Activated naive CD8-positive, alpha-beta T cell treated with anti-CD3 and anti-CD28 coated beads, Interleukin-2, amount 10 ng/mL, durations not matched to agents 7 days and 5 days (primary cell): ENCODE measurements at regions not wholly inside any gene's neighbourhood (a gene's known extent, or its start where the extent isn't known, plus 50 kb on each side); places are given as distances from the start of the nearest gene placed in this dataset.
A peak's percentile ranks its signal among the peaks of the same experiment; 100 is the strongest.
"Not testable (repeated sequence)": the region's sequence is repeated elsewhere in the genome, so short reads cannot be mapped to it uniquely, and the experiment has no call there.

ENCODE experiments used
- ATAC-seq: fragments of 150-1000 bp; cut with Tn5 transposase; one replicate; pipeline ENCODE4 v1.10.0; 2021; ENCODE audit warnings: low read depth, moderate library complexity
- POLR2A ChIA-PET: fragments of 350-600 bp; sonication (Branson Sonifier 250); formaldehyde crosslinking; loops from one replicate; lab custom pipeline; 2021; ENCODE audit warnings: antibody characterized with exemption; lab: Charles Lee
- DNase-seq: peaks from one replicate; pipeline ENCODE4 v3.0.0; 2021
- H3K27ac Mint-ChIP-seq: one replicate; pipeline ENCODE4 v1.8.0; 2022; ENCODE audit warnings: mild to moderate bottlenecking, mixed read lengths
- H3K27me3 Mint-ChIP-seq: one replicate; pipeline ENCODE4 v1.8.0; 2022; ENCODE audit warnings: mild to moderate bottlenecking, moderate library complexity, mixed read lengths
- H3K36me3 Mint-ChIP-seq: one replicate; pipeline ENCODE4 v1.8.0; 2021; ENCODE audit warnings: mild to moderate bottlenecking, mixed read lengths
- H3K4me1 Mint-ChIP-seq: one replicate; pipeline ENCODE4 v1.8.0; 2021; ENCODE audit warnings: mixed read lengths
- H3K4me3 Mint-ChIP-seq: one replicate; pipeline ENCODE4 v1.8.0; 2022; ENCODE audit warnings: mild to moderate bottlenecking, moderate library complexity, mixed read lengths
- H3K9me3 Mint-ChIP-seq: one replicate; pipeline ENCODE4 v1.8.0; 2021; ENCODE audit warnings: mixed read lengths

DNA sequence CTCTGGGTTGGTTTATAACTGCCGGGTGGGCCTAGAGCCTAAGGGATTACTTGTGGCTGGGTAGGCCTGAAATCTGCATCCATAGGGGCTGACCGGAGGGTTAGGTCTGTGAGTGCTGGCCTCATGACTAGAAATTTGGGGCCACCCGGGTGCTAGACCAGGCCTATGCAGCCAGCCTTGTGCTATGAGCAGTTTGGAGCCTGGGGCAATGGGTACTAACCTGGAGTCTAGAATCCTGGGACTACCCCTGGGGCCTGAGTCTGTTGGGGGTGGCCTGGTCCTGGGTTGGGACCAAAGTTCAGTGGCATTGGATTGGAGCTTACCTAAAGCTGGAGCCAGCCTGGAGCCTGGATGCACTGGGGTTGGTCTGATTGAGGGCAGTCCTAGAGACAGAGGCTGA is 995.2 kb downstream of the ANKRD7 start:
- Mint-ChIP-seq H3K27ac (no peak overlapping the region), H3K36me3 (no peaks in the 10 kb centered on the region), H3K4me1 (no peaks in the 10 kb centered on the region), H3K27me3 (no peaks in the 10 kb centered on the region), H3K4me3 (no peak overlapping the region), H3K9me3 (no peaks in the 10 kb centered on the region)
- POLR2A ChIA-PET = no interaction called here
- no peak for ATAC-seq
- no peak for DNase-seq

DNA sequence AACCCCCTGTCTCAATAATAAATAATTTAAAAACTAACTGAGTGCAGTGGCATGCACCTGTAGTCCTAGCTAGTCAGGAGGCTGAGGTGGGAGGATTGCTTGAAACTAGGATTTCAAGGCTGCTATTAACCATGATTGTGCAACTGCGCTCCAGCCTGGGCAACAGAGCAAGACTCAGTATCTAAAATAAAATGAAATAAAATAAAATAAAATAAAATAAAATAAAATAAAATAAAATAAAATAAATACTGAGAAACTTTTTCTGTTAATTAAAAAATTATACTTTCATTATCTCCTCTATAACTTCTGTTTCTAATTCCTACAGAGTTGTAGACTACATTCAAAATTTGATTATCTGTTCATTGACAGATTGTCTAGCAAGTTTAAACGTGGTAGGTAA is 999.4 kb downstream of the ANKRD7 start:
- peaks cover 5% of the 10 kb centered on the region for H3K9me3 Mint-ChIP-seq
- POLR2A ChIA-PET = no interaction called here
- no peaks in the 10 kb centered on the region for H3K36me3 Mint-ChIP-seq
- H3K27ac Mint-ChIP-seq = no peak overlapping the region
- H3K27me3 Mint-ChIP-seq = no peaks in the 10 kb centered on the region
- no peak for ATAC-seq
- H3K4me3 Mint-ChIP-seq = no peak overlapping the region
- no peak for DNase-seq
- no peaks in the 10 kb centered on the region for H3K4me1 Mint-ChIP-seq

DNA sequence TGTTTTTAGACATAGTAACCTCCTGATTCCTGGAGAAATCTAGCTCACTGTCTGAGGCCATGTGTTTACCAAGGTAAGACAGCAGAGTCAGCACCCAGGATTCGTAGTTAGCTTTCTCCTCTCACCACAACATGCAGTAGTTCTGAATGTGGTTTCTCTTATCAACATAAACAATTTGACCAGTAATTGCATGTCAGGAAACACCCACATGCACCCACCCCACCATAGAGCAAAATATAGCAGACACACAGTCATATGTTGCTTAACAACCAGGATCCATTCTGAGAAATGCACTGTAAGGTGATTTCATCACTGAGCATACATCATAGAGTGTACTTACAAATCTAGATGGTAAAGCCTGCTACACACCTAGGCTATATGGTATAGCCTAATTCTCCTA is 1004.0 kb downstream of the ANKRD7 start:
- no peaks in the 10 kb centered on the region for H3K36me3 Mint-ChIP-seq
- no peaks in the 10 kb centered on the region for H3K4me1 Mint-ChIP-seq
- peaks cover 5% of the 10 kb centered on the region for H3K9me3 Mint-ChIP-seq
- H3K4me3 Mint-ChIP-seq = no peak overlapping the region
- H3K27ac Mint-ChIP-seq = no peak overlapping the region
- POLR2A ChIA-PET = no interaction called here
- no peaks in the 10 kb centered on the region for H3K27me3 Mint-ChIP-seq
- no peak for ATAC-seq
- DNase-seq = no peak

DNA sequence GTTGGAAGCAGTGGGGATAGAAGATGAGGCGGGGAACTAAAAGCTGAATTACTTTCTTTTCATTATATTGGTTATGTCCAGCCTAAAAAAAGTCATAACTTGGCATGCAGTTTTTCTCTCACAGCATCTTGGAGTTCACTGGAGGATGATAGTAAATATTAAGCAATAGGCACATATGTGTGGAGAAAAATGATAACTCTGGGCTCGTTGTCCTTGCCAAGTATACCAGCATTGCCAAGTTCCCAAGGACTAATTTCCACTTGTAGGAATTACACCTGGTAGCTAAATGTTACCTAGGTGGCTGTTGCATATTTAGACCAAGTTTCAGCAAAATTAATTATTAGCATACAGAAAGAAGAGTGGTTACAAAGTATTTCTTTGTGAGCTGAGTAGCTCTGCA is 1007.6 kb downstream of the ANKRD7 start:
- no peak overlapping the region for H3K27ac Mint-ChIP-seq
- H3K27me3 Mint-ChIP-seq = no peaks in the 10 kb centered on the region
- H3K4me3 Mint-ChIP-seq = no peak overlapping the region
- peaks cover 2% of the 10 kb centered on the region for H3K9me3 Mint-ChIP-seq
- POLR2A ChIA-PET = no interaction called here
- ATAC-seq (no peak), DNase-seq (no peak)
- no peaks in the 10 kb centered on the region for H3K4me1 Mint-ChIP-seq
- no peaks in the 10 kb centered on the region for H3K36me3 Mint-ChIP-seq

DNA sequence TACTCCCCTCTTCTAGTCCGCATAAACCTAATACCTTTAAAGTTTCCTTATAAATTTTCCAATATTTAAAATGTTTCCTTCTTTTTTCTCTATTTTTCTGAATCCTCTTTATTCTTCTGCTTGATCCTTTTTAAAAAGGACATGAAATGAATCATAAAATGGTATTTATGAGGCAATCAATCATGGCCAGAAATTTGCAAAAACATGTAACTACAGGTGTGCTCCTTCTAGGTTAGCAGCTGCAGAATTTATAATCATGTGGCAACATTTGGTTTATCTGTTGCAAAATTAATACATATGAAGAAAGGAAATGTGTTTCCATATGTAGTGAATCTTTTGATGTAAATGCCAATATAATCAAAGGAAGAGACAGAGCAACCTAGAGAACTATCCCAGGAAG is 1008.5 kb downstream of the ANKRD7 start:
- no peak overlapping the region for H3K27ac Mint-ChIP-seq
- no peak for DNase-seq
- ATAC-seq = no peak
- H3K27me3 Mint-ChIP-seq = no peaks in the 10 kb centered on the region
- POLR2A ChIA-PET = no interaction called here
- no peaks in the 10 kb centered on the region for H3K36me3 Mint-ChIP-seq
- peaks cover 2% of the 10 kb centered on the region for H3K9me3 Mint-ChIP-seq
- no peaks in the 10 kb centered on the region for H3K4me1 Mint-ChIP-seq
- H3K4me3 Mint-ChIP-seq = no peak overlapping the region

DNA sequence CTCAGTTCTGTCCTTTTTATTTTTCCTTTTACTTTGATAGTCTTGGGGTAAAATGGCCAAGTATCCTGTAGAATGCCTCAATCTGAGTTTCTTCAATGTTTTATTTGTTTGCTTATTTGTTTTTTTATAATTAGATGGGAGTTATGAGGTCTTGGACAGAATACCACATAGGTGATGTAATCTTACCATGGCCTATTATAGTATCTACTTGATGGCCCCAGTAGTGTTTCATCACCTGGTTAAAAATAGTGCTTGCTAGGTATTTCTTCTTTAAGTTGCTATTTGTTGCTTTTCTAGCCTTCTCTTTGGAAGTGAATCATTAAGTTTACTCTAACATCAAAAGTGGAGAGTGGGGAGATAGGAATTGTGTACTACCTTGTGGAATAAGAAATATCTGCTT is 1020.0 kb upstream of the KCND2 start:
- ATAC-seq = no peak
- DNase-seq = no peak
- no peaks in the 10 kb centered on the region for H3K9me3 Mint-ChIP-seq
- no peaks in the 10 kb centered on the region for H3K27me3 Mint-ChIP-seq
- POLR2A ChIA-PET = no interaction called here
- no peak overlapping the region for H3K4me3 Mint-ChIP-seq
- no peaks in the 10 kb centered on the region for H3K4me1 Mint-ChIP-seq
- H3K36me3 Mint-ChIP-seq = no peaks in the 10 kb centered on the region
- no peak overlapping the region for H3K27ac Mint-ChIP-seq

DNA sequence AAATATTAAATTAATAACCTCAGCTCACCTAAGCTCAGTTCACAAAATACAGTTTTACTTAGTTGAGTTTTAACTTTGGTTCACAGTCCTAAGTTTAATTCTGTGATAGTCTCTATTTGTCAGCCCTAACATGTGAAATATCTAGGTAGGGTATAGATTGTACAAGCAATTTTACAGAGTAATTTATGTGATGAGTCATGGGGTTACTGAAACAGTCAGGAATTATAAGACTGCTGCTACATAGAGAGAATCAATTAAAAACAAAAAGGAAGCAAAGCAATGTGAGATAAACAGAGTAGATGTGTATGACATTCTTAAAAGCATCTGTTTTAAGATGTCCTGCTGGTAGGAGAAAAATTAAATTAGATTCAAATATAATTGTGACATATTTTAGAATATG is 1018.2 kb upstream of the KCND2 start:
- Mint-ChIP-seq H3K27me3 (no peaks in the 10 kb centered on the region), H3K4me3 (no peak overlapping the region), H3K27ac (no peak overlapping the region), H3K9me3 (no peaks in the 10 kb centered on the region), H3K4me1 (no peaks in the 10 kb centered on the region), H3K36me3 (no peaks in the 10 kb centered on the region)
- POLR2A ChIA-PET = no interaction called here
- DNase-seq = no peak
- no peak for ATAC-seq

DNA sequence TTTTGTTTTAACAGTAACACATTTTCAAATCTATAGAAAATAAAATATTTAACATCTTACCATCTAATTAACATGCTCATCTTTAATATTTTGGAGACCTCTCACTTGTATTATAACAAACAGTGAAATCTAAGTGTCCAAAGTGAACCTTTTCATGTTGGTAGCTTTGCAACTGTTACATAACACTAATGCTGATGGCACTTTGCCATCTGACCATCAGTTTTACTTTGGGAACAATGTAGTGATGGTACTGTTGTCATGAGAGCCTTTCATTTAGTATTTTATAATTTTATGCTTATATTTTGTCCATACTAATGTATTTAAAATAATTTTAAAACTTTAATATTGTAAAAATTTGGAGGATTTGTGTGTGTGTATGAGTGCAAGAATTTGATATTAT is 1017.0 kb upstream of the KCND2 start:
- no peak overlapping the region for H3K4me3 Mint-ChIP-seq
- POLR2A ChIA-PET = no interaction called here
- no peak for DNase-seq
- no peaks in the 10 kb centered on the region for H3K36me3 Mint-ChIP-seq
- no peaks in the 10 kb centered on the region for H3K9me3 Mint-ChIP-seq
- H3K4me1 Mint-ChIP-seq = no peaks in the 10 kb centered on the region
- H3K27ac Mint-ChIP-seq = no peak overlapping the region
- H3K27me3 Mint-ChIP-seq = no peaks in the 10 kb centered on the region
- ATAC-seq = no peak

DNA sequence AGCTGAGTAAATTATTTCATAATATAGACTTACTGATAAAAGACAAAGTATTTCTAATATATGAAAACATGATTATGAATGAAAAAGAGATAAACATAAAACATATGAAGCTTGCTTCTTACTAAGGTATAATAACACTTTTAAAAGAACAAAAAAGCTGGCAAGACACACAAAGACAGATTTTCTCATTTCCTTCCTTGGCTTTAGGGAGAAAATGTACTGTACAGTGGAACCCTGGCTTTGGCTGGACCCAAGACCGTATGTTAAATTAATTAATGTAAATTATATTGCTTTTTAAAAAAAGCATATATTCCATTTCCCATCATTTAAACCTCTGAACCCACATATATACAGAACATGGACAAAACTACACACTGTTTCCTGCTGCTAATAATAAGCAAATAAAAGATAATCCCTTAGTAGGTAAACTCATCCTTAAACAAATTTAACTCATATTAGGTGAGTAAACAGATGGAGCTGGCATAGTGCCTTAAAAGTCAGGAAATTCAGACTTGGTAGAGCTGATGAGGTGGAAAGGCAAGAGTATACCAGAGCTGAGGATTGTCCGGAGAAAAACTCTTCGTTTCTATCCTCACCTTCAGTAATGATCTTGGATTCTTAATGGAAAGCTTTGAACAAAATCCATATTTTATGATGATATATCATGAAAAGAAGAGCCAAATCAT is 1016.4 kb upstream of the KCND2 start:
- POLR2A ChIA-PET = no interaction called here
- no peaks in the 10 kb centered on the region for H3K9me3 Mint-ChIP-seq
- H3K27me3 Mint-ChIP-seq = no peaks in the 10 kb centered on the region
- ATAC-seq (no peak), DNase-seq (no peak)
- H3K4me3 Mint-ChIP-seq = no peak overlapping the region
- no peak overlapping the region for H3K27ac Mint-ChIP-seq
- H3K4me1 Mint-ChIP-seq = no peaks in the 10 kb centered on the region
- H3K36me3 Mint-ChIP-seq = no peaks in the 10 kb centered on the region

DNA sequence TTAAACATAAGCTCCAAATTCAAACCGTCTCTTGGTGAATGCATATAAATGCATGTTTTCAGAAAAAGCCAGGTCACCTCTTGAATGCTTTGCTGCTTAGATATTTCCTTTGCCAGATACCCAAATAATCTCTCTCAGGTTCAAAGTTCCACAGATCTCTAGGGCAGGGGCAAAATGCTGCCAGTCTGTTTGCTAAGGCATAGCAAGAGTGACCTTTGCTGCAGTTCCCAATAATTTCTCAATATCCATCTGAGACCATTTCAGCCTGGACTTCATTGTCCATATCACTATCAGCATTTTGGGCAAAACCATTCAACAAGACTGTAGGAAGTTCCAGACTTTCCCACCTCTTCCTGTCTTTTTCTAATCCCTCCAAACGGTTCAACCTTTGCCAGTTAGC is 1006.2 kb upstream of the KCND2 start:
- H3K9me3 Mint-ChIP-seq, POLR2A ChIA-PET, H3K4me3 Mint-ChIP-seq, H3K36me3 Mint-ChIP-seq, ATAC-seq, H3K4me1 Mint-ChIP-seq, H3K27me3 Mint-ChIP-seq, DNase-seq, H3K27ac Mint-ChIP-seq: not testable (repeated sequence)

DNA sequence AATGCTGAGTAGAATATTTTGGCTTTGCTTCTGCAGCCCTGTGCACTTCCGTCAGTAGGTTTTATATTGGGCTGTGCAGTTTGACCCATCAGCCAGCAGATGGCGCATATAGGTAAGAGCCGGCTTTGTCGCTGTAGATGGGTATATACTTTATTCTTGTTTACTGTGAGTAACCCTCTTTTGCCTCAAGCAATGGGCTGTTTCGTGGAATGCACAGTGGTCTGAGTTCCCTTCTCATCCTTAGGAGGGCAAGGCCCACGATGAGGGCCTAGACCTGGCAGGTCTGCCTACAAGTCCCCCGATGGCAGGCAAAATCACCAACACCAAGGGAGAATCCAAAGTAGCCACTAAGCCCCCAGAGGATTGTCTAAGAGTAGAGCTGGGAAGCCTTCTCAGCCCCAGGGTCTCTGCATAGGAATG is 1002.9 kb upstream of the KCND2 start:
- peak; percentile 60 for ATAC-seq
- POLR2A ChIA-PET = no interaction called here

DNA sequence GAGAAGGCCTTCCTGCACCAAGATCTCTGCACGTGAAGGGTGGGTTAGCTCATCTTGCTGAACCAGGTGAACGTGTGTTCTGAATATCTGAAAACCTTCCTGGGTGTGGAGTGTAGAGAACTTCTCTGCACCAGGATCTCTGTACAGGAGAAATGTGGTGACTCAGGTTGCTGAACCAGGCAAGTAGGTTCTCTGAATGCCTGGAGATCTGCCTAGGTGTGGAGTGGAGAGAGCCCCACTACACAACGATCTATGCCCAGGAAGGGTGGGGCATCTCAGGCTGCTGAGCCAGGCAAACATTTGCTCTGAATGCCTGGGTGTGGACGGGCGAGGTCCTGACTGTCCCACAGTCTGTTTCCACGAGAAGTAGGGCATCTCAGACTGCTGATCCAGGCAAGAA is 1002.3 kb upstream of the KCND2 start:
- Mint-ChIP-seq H3K9me3 (no peaks in the 10 kb centered on the region), H3K27ac (no peak overlapping the region), H3K4me3 (no peak overlapping the region), H3K27me3 (no peaks in the 10 kb centered on the region), H3K36me3 (no peaks in the 10 kb centered on the region), H3K4me1 (no peaks in the 10 kb centered on the region)
- POLR2A ChIA-PET = no interaction called here
- ATAC-seq (no peak), DNase-seq (no peak)

More for the DNA sequence above, 1002.9 kb upstream of the KCND2 start:
- no peaks in the 10 kb centered on the region for H3K36me3 Mint-ChIP-seq
- no peaks in the 10 kb centered on the region for H3K9me3 Mint-ChIP-seq
- H3K27ac Mint-ChIP-seq = no peak overlapping the region
- H3K27me3 Mint-ChIP-seq = no peaks in the 10 kb centered on the region
- DNase-seq = no peak
- H3K4me3 Mint-ChIP-seq = no peak overlapping the region
- H3K4me1 Mint-ChIP-seq = no peaks in the 10 kb centered on the region

DNA sequence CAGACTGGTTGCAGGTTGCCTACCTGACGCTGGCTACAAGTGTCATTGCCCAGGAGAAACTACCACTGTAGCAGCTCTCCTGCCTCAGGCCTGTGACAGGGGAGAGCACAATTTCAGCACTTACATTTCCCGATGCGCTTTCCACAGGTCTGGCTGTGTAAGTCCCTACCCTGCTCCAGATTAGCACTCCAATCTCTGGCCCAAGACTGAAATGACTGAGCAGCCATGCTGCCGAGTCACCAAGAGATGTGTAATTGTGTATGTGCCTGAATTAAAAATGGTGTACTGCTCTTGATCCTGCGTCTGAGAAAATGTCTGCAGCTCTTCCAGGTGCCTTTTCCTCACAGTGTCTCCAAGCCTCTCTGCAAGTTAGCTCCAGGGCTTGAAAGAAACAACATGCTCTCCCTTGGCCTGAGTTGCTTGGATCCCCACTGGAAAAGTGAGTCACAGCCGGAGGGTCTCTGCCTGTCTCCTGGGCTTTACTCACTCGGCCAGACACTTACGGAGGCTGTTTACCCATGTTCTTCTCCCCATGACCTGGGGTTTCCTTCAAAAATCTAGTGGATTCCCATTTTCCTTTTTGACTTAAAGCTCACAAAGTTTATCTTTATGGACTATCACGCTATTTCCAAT is 1001.7 kb upstream of the KCND2 start:
- ATAC-seq = no peak

DNA sequence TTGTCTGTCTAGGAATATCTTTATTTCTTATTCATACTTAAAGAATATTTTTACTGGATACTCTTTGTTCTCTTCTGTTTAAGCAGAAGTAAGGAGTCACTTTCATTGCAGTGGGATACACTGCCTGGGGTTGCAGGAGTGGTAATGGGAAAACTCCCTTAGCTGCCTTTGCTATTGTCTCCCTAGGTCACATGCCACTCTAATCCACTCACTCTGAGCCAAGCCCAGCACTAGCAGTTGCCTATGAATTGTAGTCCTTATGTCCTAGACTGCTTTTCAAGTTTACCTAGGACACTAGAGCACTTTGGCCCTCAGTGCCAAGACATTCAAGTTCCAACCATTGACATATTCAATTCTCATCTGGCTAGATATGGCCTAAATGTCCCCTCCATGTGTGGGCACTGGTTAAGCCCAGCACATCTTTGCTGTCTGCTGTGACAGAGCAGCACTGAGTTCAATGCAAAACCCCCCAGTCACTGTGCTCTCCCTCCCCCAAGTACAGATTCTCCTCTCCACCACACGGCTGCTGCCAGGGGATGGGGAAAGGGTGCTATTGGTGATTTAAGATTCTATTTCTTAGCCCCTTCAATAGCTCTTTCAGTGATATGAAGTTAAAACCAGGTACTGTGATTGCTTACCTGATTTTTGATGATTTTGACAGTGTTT is 991.7 kb upstream of the KCND2 start:
- ATAC-seq (no peak), DNase-seq (no peak)
- Mint-ChIP-seq H3K4me3 (no peak overlapping the region), H3K27ac (no peak overlapping the region), H3K4me1 (no peaks in the 10 kb centered on the region), H3K36me3 (no peaks in the 10 kb centered on the region), H3K9me3 (no peaks in the 10 kb centered on the region), H3K27me3 (no peaks in the 10 kb centered on the region)
- POLR2A ChIA-PET = no interaction called here

More for the DNA sequence above, 1001.7 kb upstream of the KCND2 start:
- no peak overlapping the region for H3K4me3 Mint-ChIP-seq
- H3K27ac Mint-ChIP-seq = no peak overlapping the region
- H3K36me3 Mint-ChIP-seq = no peaks in the 10 kb centered on the region
- no peaks in the 10 kb centered on the region for H3K9me3 Mint-ChIP-seq
- POLR2A ChIA-PET = no interaction called here
- no peaks in the 10 kb centered on the region for H3K4me1 Mint-ChIP-seq
- no peak for DNase-seq
- no peaks in the 10 kb centered on the region for H3K27me3 Mint-ChIP-seq
